ENCODE measurements at regions not wholly inside any gene's neighbourhood (a gene's known extent, or its start where the extent isn't known, plus 50 kb on each side); places are given as distances from the start of the nearest gene placed in this dataset.

- TF ChIP-seq, protein P1, sequence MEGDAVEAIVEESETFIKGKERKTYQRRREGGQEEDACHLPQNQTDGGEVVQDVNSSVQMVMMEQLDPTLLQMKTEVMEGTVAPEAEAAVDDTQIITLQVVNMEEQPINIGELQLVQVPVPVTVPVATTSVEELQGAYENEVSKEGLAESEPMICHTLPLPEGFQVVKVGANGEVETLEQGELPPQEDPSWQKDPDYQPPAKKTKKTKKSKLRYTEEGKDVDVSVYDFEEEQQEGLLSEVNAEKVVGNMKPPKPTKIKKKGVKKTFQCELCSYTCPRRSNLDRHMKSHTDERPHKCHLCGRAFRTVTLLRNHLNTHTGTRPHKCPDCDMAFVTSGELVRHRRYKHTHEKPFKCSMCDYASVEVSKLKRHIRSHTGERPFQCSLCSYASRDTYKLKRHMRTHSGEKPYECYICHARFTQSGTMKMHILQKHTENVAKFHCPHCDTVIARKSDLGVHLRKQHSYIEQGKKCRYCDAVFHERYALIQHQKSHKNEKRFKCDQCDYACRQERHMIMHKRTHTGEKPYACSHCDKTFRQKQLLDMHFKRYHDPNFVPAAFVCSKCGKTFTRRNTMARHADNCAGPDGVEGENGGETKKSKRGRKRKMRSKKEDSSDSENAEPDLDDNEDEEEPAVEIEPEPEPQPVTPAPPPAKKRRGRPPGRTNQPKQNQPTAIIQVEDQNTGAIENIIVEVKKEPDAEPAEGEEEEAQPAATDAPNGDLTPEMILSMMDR (IDR thresholded peaks at IDR 0.05; ENCODE audit: extremely low read depth, insufficient read depth, missing control alignments): no peak
- in situ Hi-C loops (cut with MboI; ENCODE audit: low pct_unique_long_range_greater_than_20kb, low sequenced_read_pairs, unreplicated experiment): no loop called here
- no peak for DNase-seq (ENCODE audit: low spot score)
These were observed 273.2 kb upstream of the TOPAZ1 start for GRCh38 chr3:43968465-43968864.

GRCh38 chr3:43969944-43970343 is 271.7 kb upstream of the TOPAZ1 start:
- in situ Hi-C loops (cut with MboI; ENCODE audit: low pct_unique_long_range_greater_than_20kb, low sequenced_read_pairs, unreplicated experiment): no loop called here
- TF ChIP-seq, protein P1 (IDR thresholded peaks at IDR 0.05; ENCODE audit: extremely low read depth, insufficient read depth, missing control alignments): no peak
- no peak for DNase-seq (ENCODE audit: low spot score)

GRCh38 chr3:43970351-43970750 is 271.3 kb upstream of the TOPAZ1 start:
- in situ Hi-C loops (cut with MboI; ENCODE audit: low pct_unique_long_range_greater_than_20kb, low sequenced_read_pairs, unreplicated experiment): no loop called here
- TF ChIP-seq, protein P1 (IDR thresholded peaks at IDR 0.05; ENCODE audit: extremely low read depth, insufficient read depth, missing control alignments): no peak
- no peak for DNase-seq (ENCODE audit: low spot score)

GRCh38 chr3:43970920-43971319 is 270.8 kb upstream of the TOPAZ1 start:
- TF ChIP-seq, protein P1 (IDR thresholded peaks at IDR 0.05; ENCODE audit: extremely low read depth, insufficient read depth, missing control alignments): no peak
- DNase-seq (ENCODE audit: low spot score): no peak
- in situ Hi-C loops (cut with MboI; ENCODE audit: low pct_unique_long_range_greater_than_20kb, low sequenced_read_pairs, unreplicated experiment): no loop called here

DNA sequence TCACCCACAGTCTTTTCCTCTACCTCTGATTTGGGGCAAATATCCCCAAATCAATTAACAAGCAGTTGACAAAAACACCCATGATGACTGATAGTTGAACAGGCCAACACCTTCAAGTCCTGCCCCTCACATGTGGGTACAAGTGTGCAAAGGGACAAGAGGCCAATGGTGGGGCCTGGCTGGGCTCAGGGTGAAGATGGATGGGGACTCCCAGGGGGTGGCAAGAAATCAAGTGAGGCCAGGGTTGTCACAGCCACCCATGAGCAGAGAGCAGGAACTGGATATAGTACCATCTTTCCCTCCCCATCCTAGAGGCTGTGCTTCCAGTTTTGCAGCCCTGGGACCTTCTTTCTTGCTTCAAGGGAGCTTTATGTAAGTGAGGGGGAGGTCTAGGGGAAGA is 270.2 kb upstream of the TOPAZ1 start:
- in situ Hi-C loops (cut with MboI; ENCODE audit: low pct_unique_long_range_greater_than_20kb, low sequenced_read_pairs, unreplicated experiment): no loop called here
- TF ChIP-seq, protein P1 (IDR thresholded peaks at IDR 0.05; ENCODE audit: extremely low read depth, insufficient read depth, missing control alignments): no peak
- no peak for DNase-seq (ENCODE audit: low spot score)

DNA sequence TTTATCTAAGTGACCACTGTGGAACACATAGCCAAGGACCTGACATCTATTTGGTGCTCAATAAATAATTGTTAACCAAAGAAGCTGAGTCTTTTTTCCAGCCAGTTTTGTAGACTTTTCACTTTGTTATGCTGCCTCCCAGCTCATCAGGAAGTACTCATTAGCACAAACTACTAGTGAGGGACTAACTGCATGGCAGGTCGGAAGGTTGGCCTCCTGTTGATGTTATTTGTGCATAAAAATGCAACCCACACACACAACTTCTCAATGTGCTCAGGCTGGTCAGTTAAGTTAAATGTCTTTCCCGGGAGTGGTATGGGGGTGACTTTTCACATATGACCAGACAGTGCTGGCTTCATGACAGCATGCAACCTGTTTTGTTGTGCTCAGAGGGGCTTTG is 263.0 kb upstream of the TOPAZ1 start:
- TF ChIP-seq, protein P1 (IDR thresholded peaks at IDR 0.05; ENCODE audit: extremely low read depth, insufficient read depth, missing control alignments): no peak
- in situ Hi-C loops (cut with MboI; ENCODE audit: low pct_unique_long_range_greater_than_20kb, low sequenced_read_pairs, unreplicated experiment): no loop called here
- DNase-seq (ENCODE audit: low spot score): no peak

DNA sequence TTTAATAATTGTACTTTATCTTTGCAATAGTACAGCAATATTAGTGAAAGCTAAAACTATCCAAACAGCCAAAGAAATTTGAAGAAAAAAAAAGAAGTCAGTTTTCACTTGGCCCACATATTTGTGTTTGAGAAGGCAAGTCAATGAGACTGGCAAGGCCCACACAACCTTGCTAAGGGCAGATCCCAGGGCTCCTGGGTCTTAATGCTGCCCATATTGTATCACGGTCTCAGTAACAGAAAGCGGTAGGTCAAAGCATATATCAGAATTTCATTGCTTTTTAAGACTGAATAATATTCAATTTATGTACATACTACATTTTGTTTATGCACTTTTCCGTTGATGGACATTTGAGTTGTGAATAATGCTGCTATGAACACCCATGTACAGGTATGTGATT is 262.0 kb upstream of the TOPAZ1 start:
- in situ Hi-C loops (cut with MboI; ENCODE audit: low pct_unique_long_range_greater_than_20kb, low sequenced_read_pairs, unreplicated experiment): no loop called here
- no peak for DNase-seq (ENCODE audit: low spot score)
- TF ChIP-seq, protein P1 (IDR thresholded peaks at IDR 0.05; ENCODE audit: extremely low read depth, insufficient read depth, missing control alignments): no peak
